Chondrocyte (in vitro differentiated cells): ENCODE measurements at regions not wholly inside any gene's neighbourhood (a gene's known extent, or its start where the extent isn't known, plus 50 kb on each side); places are given as distances from the start of the nearest gene placed in this dataset.

Experiments
- DNase-seq: peaks from one replicate; pipeline ENCODE4 v3.0.0; 2021; ENCODE audit warnings: mixed read lengths, low spot score
- H3K27ac Mint-ChIP-seq: one replicate; pipeline ENCODE4 v1.8.0; 2021; ENCODE audit warnings: mild to moderate bottlenecking, moderate library complexity, mixed read lengths; ENCODE audit not compliant: unreplicated experiment
- H3K27me3 Mint-ChIP-seq: 2 replicates; pipeline ENCODE4 v1.8.0; 2021; ENCODE audit warnings: low read depth, mixed read lengths
- H3K36me3 Mint-ChIP-seq: 2 replicates; pipeline ENCODE4 v1.8.0; 2021; ENCODE audit warnings: low read depth, mixed read lengths
- H3K4me1 Mint-ChIP-seq: 2 replicates; pipeline ENCODE4 v1.8.0; 2021; ENCODE audit warnings: low read depth, mild to moderate bottlenecking, mixed read lengths
- H3K4me3 Mint-ChIP-seq: one replicate; pipeline ENCODE4 v1.8.0; 2021; ENCODE audit warnings: mild to moderate bottlenecking, moderate library complexity, mixed read lengths; ENCODE audit not compliant: unreplicated experiment
- H3K9me3 Mint-ChIP-seq: 2 replicates; pipeline ENCODE4 v1.8.0; 2021; ENCODE audit warnings: low read depth, mixed read lengths
- CTCF ChIP-seq: fragments of 200-600 bp; sonication (generic); IDR thresholded peaks from 2 replicates; pipeline ENCODE4 v1.5.0; 2021; ENCODE audit warnings: antibody characterized with exemption, mild to moderate bottlenecking, moderate library complexity

- H3K4me3 Mint-ChIP-seq, result no peak overlapping the region
- no peak overlapping the region for H3K27ac Mint-ChIP-seq
- H3K9me3 Mint-ChIP-seq, result peaks cover 12% of the 10 kb centered on the region
- no peaks in the 10 kb centered on the region for H3K36me3 Mint-ChIP-seq
- TF ChIP-seq CTCF, result no peak
- H3K27me3 Mint-ChIP-seq, result no peaks in the 10 kb centered on the region
- H3K4me1 Mint-ChIP-seq, result peaks cover 6% of the 10 kb centered on the region
- no peak for DNase-seq
Measured at GRCh38 chr13:74966275-74966674, 515.7 kb downstream of the TBC1D4 start.

- no peak overlapping the region for H3K27ac Mint-ChIP-seq
- H3K4me3 Mint-ChIP-seq, result no peak overlapping the region
- no peaks in the 10 kb centered on the region for H3K4me1 Mint-ChIP-seq
- no peak for TF ChIP-seq CTCF
- peaks cover 48% of the 10 kb centered on the region for H3K9me3 Mint-ChIP-seq
- H3K27me3 Mint-ChIP-seq, result no peaks in the 10 kb centered on the region
- peaks cover 11% of the 10 kb centered on the region for H3K36me3 Mint-ChIP-seq
- DNase-seq, result no peak
Measured at GRCh38 chr13:74945637-74946036, 536.3 kb downstream of the TBC1D4 start.

DNA sequence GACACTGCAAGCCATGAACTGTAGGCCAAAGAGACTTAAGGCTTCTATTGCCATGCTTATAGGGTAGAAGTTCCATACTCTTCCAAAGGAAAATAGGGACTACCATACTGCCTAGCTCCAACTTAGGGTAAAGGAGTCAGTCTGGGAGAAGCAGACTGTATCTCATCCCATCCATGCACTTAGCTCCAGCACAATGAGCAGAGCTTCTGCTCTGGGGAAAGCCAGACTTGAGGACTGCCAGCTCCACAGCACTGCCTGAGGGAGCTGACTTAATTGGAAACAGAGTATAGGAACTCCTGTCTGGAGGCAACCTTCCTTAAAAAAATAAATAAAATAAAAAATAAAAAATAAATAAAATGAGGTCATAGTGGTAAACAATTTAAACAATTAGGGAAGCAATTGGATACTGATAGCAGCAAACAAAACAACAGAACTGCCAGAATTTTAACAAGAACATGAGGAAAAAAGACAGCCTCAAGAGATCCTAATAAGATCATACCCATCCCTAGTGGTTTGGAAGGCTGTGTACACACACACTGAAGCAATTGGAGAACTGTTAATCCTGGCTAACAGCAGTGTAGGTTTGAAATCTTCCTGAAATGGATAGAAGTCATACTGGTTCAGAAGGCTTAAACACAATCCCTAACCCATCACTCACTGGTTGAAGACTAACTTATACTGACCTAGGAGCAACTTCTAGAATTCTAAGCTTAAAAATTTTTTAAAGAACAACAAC, 550.1 kb downstream of the TBC1D4 start:
- Mint-ChIP-seq H3K9me3 (peaks cover 23% of the 10 kb centered on the region), H3K27ac (no peak overlapping the region), H3K27me3 (no peaks in the 10 kb centered on the region), H3K36me3 (peaks cover 3% of the 10 kb centered on the region), H3K4me1 (peaks cover 14% of the 10 kb centered on the region), H3K4me3 (no peak overlapping the region)
- no peak for DNase-seq
- TF ChIP-seq CTCF, result no peak

GRCh38 chr13:74930402-74931165, 551.4 kb downstream of the TBC1D4 start:
- H3K27me3 Mint-ChIP-seq, result no peaks in the 10 kb centered on the region
- no peak for DNase-seq
- peaks cover 3% of the 10 kb centered on the region for H3K36me3 Mint-ChIP-seq

More at GRCh38 chr13:74930402-74931165, 551.4 kb downstream of the TBC1D4 start:
- peaks cover 26% of the 10 kb centered on the region for H3K9me3 Mint-ChIP-seq
- peaks cover 14% of the 10 kb centered on the region for H3K4me1 Mint-ChIP-seq
- H3K4me3 Mint-ChIP-seq, result no peak overlapping the region
- TF ChIP-seq CTCF, result no peak
- no peak overlapping the region for H3K27ac Mint-ChIP-seq
